ENCODE measurements at regions not wholly inside any gene's neighbourhood (a gene's known extent, or its start where the extent isn't known, plus 50 kb on each side); places are given as distances from the start of the nearest gene placed in this dataset.
A peak's percentile ranks its signal among the peaks of the same experiment; 100 is the strongest.

- DNase-seq, result no peak
Observed at GRCh38 chr6:41404182-41404845, 68.9 kb downstream of the NCR2 start.

GRCh38 chr6:41405941-41406727, 70.7 kb downstream of the NCR2 start:
- no peak for DNase-seq

GRCh38 chr6:41406728-41407489, 71.5 kb downstream of the NCR2 start:
- no peak for DNase-seq

DNA sequence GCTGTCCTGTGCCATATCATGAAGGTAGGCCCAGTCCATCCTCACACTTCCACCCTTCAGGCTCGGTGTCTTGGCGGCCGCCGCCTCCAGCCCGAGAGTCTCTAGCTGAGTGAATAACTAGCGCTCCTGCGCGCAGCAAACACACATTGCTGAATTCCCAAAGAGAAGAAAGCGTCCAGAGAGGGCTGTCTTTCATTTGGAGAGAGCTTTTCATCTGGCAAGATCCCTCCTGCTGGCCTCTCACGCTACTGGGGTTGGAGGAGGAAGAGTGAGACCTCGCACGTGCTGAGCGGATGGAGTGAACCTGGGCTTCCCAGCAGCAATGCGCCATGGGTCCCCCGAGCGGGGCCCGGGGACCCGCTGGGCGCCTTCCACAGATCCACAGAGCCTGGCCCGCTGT, 73.2 kb downstream of the NCR2 start:
- no peak for DNase-seq

GRCh38 chr6:41408982-41409381, 73.6 kb downstream of the NCR2 start:
- no peak for DNase-seq

GRCh38 chr6:41409489-41409888, 74.1 kb downstream of the NCR2 start:
- no peak for DNase-seq

DNA sequence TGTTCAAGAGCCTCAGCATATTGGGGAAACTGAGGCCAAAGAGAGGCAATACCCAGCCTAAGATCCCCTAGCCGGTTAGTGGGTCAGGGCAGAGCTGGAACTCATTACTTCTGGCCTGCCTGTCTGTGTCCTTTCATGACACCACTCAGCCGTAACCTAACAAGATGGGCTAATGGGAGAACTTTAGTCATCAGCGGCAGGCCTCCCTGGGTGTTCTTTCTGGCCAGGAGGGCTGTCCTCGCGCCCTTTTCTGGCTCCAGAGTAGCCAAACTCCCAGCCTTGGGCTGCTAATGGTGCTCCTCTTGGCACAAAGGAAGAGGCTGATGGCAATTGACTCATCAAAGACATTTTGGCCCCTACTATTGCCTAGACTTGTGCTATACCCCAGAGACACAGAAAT, 76.6 kb downstream of the NCR2 start:
- no peak for DNase-seq

DNA sequence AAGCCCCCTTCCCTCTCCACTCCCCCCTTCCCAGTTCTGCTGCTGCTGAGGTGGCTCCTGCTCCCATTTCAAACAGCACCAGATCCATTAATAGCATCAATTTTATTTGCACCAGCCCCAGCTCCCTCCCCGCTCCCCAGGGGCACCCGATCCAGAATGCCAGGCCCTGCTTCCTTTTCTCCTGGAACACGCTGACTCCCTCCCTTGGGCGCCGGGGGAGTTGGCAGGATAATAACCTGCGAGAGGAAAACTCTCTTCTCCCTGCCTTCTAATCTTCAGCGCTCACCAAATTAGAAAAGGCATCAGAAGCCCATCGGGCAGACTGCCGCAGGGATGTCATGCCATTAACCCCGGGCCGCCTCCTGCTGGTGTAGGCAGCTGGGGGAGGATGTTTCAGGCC, 77.8 kb downstream of the NCR2 start:
- DNase-seq, result no peak

- no peak for DNase-seq
Observed at GRCh38 chr6:41416501-41416837, 81.1 kb downstream of the NCR2 start.

DNA sequence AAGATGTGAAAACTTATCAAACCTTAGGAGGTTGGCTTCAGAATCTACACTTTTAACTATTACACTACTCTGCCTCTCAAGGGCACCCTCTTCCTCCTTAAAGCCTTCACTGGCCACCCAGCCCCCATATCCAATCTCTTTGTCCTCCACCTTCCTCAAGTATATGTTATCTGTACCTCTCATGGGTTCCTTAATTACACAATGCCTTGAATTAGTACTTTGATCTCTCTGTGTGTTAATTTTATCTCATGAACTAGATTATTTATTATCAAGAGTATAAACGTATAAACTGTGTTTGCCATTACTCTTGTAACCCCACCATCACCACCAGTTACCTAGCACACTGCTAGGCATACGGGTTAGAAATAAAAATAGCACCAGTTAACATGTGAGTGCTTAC, 83.3 kb downstream of the NCR2 start:
- no peak for DNase-seq

- DNase-seq, result no peak
Observed at GRCh38 chr6:41419385-41419784, 84.0 kb downstream of the NCR2 start.

GRCh38 chr6:41420186-41420585, 84.8 kb downstream of the NCR2 start:
- no peak for DNase-seq

DNA sequence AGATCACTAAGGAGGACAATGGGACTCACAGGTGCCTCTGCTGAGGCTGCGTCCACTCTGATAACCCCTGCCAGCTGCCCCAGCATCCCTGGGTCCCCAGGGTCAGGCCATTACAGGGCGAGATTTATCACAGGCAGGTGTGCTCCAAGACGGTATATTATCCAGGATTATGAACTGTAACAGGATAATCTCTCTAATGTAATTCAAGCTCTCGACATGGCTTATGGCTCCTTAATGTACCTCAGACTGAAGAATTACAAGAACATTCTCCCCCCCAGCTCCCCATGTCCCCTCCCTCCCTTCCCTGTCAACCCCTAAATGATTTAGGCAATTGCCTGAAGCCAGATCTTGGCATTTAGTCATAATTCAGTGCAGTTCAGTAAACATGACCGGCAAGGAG, 86.8 kb downstream of the NCR2 start:
- no peak for DNase-seq

DNA sequence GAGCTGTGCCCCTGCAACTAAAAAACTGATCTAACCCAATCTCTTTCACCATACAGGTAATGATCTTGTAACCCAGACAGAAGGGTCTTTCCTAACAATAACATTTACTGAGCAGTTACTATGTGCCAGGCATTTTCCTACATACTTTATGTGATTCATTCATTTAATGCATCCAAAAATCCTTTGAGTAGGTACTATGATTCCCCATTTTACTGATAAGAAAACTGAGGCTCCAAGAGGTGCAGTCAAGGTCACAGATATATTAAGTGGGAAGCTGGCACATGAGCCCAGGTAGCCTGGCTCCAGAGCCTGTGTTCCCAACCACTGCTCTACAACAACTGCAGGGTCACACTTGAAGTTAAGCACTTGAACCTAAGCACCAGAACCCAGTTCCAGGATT, 87.6 kb downstream of the NCR2 start:
- no peak for DNase-seq

GRCh38 chr6:41424370-41425058, 89.1 kb downstream of the NCR2 start:
- DNase-seq, result peak; percentile 54

DNA sequence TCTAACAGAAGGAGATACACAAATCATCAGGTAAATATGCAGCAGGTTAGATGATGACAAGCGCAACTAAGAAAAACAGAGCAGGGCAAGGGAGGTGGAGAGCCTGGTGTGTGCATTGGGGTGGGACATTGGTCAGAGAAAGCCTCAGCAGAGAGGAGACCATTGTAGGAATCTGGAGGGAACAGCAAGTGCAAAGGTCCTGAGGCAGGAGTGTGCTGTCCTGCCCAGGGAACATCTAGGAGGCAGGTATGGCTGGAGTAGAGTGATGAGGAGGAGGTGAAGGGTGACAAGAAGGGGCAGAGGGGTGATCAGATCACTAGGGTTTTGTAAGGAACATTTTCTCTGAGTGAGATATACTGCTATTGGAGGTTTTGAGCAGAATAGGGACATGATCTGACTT, 90.1 kb downstream of the NCR2 start:
- DNase-seq, result no peak

DNA sequence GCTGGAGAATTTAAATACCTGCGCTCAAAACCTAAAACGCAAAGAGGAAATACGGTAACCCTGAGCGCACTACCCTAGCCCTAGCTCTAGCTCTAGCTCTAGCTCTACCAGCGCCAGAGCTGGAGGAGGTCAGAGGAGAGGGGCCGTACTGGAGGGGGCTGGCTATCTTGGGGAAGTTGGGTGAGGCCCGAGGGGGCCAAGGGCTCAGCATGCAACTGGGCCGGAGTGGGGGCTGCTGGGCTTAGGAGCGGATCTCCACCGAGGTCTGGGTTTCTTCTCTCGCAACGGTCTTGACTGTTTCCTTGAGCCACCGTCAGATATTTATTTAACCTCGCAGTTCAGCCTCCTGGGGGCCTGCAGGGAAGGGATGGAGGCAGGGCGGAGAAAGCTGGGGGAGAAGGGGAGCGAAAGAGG, 91.0 kb downstream of the NCR2 start:
- no peak for DNase-seq

- DNase-seq, result no peak
Observed at GRCh38 chr6:41426888-41427641, 91.7 kb downstream of the NCR2 start.

DNA sequence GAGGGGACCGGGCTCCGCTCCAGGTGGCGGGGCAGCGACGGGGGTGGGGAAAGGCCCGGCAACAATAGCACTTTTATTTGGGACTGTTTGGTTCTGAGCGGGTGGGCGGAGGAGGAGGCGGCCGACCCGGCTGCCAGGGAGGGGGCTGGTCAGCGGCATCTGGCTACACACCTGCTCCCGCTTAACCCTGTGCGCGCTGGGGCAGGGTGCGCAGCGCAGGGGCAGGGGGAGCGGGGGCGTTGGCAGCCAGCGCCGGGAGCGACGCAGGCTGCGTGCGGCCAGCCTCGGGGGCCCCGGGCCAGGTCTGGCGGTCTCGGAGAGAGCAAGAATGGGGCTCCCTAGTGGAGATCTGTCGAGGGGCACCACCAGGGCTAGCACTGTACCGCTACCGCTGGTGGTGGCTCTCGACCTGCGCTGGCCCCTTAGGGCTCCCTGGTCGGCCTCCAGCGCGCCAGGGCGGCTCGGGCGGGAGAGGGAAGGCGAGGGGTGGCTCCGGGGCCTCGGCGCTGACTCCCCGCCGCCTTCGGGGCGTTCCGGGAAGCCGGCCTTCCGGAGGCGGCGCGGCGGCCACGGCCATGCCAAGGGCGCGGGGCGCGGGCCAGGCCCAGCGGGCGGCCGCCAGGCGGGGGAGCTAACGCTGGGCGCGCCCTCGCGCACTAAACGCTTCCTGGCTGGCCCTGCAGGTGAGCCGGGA, 92.4 kb downstream of the NCR2 start:
- DNase-seq, result peak; percentile 40

DNA sequence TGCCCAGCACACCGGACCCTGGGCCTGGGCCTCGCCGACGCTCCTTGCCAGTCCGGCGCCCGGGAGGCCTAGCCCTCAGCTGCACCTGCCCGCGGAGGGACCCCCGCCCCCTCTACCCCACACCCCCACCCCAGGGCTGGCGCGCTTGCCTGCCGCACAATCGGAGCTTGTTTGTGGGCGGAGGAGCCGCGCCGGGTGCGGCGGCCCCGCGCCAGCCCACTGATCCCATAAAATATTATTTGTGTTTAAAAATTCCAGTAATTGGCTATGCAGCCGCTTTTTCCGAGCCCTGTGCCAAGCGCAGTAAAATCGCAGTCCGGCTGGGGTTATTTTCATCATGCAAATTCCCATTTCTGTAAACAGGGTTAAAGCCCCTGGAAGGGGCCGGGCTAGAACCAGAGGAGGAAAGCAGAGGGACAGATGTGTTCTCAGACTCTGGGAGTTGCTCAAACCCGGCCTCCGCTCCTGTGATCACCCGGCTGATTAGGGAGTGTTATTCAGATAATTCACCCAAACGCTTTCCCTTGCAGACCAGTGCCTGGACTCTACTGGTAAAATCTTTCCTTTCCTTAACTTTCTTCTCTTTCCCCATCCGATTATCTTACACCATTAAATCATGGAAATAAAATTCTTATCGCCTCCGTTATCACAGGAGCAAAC, 93.1 kb downstream of the NCR2 start:
- no peak for DNase-seq

GRCh38 chr6:41428996-41429421, 93.6 kb downstream of the NCR2 start:
- no peak for DNase-seq

All from SHP77 treated with DMSO at 0.1 percent for 48 hours (cell line).